Neural progenitor cell (in vitro differentiated cells): ENCODE measurements at regions not wholly inside any gene's neighbourhood (a gene's known extent, or its start where the extent isn't known, plus 50 kb on each side); places are given as distances from the start of the nearest gene placed in this dataset.

Experiments
- DNase-seq: peaks from one replicate; pipeline ENCODE4 v3.0.0-alpha.2; 2016; ENCODE audit warnings: low spot score
- H2AFZ ChIP-seq: fragments of 200-600 bp; sonication (generic); replicated peaks from 2 replicates; pipeline ENCODE4 v1.6.1; 2016; ENCODE audit warnings: antibody characterized with exemption
- H3F3A ChIP-seq: fragments of 200-600 bp; sonication (generic); 2 replicates; pipeline ENCODE4 v1.6.1; 2016; ENCODE audit warnings: antibody characterized with exemption, low read depth
- H3K27ac ChIP-seq: fragments of 200-600 bp; sonication (generic); 2 replicates; pipeline ENCODE4 v1.5.1; 2016; ENCODE audit warnings: mild to moderate bottlenecking
- H3K27me3 ChIP-seq: fragments of 200-600 bp; sonication (generic); 2 replicates; pipeline ENCODE4 v1.6.1; 2016; ENCODE audit warnings: mild to moderate bottlenecking, moderate library complexity
- H3K36me3 ChIP-seq: fragments of 200-600 bp; sonication (generic); 2 replicates; pipeline ENCODE4 v1.5.1; 2016
- H3K4me1 ChIP-seq: fragments of 200-600 bp; sonication (generic); 2 replicates; pipeline ENCODE4 v1.6.1; 2016; ENCODE audit warnings: mixed run types
- H3K4me2 ChIP-seq: fragments of 200-600 bp; sonication (generic); 2 replicates; pipeline ENCODE4 v1.6.1; 2016
- H3K4me3 ChIP-seq: fragments of 200-600 bp; sonication (generic); 2 replicates; pipeline ENCODE4 v1.5.1; 2016
- H3K79me2 ChIP-seq: fragments of 200-600 bp; sonication (generic); 2 replicates; pipeline ENCODE4 v1.6.1; 2016; ENCODE audit warnings: low read depth
- H3K9ac ChIP-seq: fragments of 200-600 bp; sonication (generic); 2 replicates; pipeline ENCODE4 v1.6.1; 2016
- H3K9me3 ChIP-seq: fragments of 200-600 bp; sonication (generic); 2 replicates; pipeline ENCODE4 v1.5.1; 2016; ENCODE audit warnings: low read depth
- H4K20me1 ChIP-seq: fragments of 200-600 bp; sonication (generic); 2 replicates; pipeline ENCODE4 v1.6.1; 2016; ENCODE audit warnings: low read depth
- H3K27ac Mint-ChIP-seq: 3 replicates; pipeline ENCODE4 v1.8.0; 2021; ENCODE audit warnings: mixed read lengths
- H3K27me3 Mint-ChIP-seq: 2 replicates; pipeline ENCODE4 v1.8.0; 2022; ENCODE audit warnings: low read depth, mild to moderate bottlenecking, inconsistent platforms, moderate library complexity, mixed read lengths; ENCODE audit not compliant: insufficient read depth
- H3K36me3 Mint-ChIP-seq: 3 replicates; pipeline ENCODE4 v1.8.0; 2021; ENCODE audit warnings: mixed read lengths
- H3K4me1 Mint-ChIP-seq: 3 replicates; pipeline ENCODE4 v1.8.0; 2021; ENCODE audit warnings: mixed read lengths
- H3K4me3 Mint-ChIP-seq: 3 replicates; pipeline ENCODE4 v1.8.0; 2021; ENCODE audit warnings: mild to moderate bottlenecking, moderate library complexity, mixed read lengths
- H3K9me3 Mint-ChIP-seq: 3 replicates; pipeline ENCODE4 v1.8.0; 2020; ENCODE audit warnings: mixed read lengths
- EZH2 ChIP-seq: fragments of 200-600 bp; sonication (generic); IDR thresholded peaks from 2 replicates; pipeline ENCODE4 v1.6.1; 2017; ENCODE audit warnings: antibody characterized with exemption, mild to moderate bottlenecking, moderate library complexity
- EZH2phosphoT487 ChIP-seq: fragments of 200-600 bp; sonication (generic); IDR thresholded peaks from 2 replicates; pipeline ENCODE4 v1.6.1; 2017; ENCODE audit warnings: antibody characterized with exemption
- TF ChIP-seq, protein P1 (sequence below): fragments of 200-600 bp; sonication (generic); IDR thresholded peaks from 2 replicates; pipeline ENCODE4 v1.5.1; 2017; ENCODE audit warnings: antibody characterized with exemption, mild to moderate bottlenecking

DNA sequence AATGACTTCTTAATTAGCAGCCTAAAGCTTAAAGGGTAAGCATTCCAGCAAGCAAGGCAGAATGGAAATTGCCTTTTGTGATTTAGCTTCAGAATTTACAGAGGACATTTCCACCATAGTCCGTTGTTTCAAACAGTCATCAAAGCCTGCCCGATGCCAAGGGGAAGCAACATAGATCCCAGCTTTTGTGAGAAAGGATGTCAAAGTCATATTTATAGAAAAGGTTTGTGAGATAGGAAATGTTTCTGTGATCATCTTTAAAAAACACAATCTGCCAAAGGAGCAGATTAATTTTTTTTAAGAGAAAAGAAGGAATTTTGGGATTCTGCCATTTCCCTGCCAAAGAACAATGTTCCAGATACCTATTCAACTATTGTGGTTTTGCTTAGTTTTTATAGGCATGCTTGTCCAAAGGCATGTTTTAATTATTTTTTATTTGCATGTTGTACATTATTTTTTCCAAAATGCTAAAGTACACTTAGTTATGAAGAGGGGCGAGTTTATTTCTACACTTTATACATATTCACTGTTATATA is 346.9 kb downstream of the ZNF608 start:
- Mint-ChIP-seq H3K9me3 (no peaks in the 10 kb centered on the region), H3K4me1 (peaks cover 55% of the 10 kb centered on the region), H3K36me3 (peaks cover 3% of the 10 kb centered on the region), H3K4me3 (no peak overlapping the region), H3K27ac (no peak overlapping the region), H3K27me3 (peaks cover 9% of the 10 kb centered on the region)
- H3K4me3 ChIP-seq = no peak overlapping the region
- H3K4me2 ChIP-seq = no peak overlapping the region
- no peaks in the 10 kb centered on the region for H3K9me3 ChIP-seq
- DNase-seq = peak; percentile 7
- peaks cover 41% of the 10 kb centered on the region for H3K4me1 ChIP-seq
- peaks cover 15% of the 10 kb centered on the region for H3F3A ChIP-seq
- H3K27ac ChIP-seq = no peak overlapping the region
- H3K27me3 ChIP-seq = peaks cover 29% of the 10 kb centered on the region
- H4K20me1 ChIP-seq = peaks cover 6% of the 10 kb centered on the region
- H3K9ac ChIP-seq = no peak overlapping the region
- H3K36me3 ChIP-seq = no peaks in the 10 kb centered on the region
- TF ChIP-seq, protein P1, sequence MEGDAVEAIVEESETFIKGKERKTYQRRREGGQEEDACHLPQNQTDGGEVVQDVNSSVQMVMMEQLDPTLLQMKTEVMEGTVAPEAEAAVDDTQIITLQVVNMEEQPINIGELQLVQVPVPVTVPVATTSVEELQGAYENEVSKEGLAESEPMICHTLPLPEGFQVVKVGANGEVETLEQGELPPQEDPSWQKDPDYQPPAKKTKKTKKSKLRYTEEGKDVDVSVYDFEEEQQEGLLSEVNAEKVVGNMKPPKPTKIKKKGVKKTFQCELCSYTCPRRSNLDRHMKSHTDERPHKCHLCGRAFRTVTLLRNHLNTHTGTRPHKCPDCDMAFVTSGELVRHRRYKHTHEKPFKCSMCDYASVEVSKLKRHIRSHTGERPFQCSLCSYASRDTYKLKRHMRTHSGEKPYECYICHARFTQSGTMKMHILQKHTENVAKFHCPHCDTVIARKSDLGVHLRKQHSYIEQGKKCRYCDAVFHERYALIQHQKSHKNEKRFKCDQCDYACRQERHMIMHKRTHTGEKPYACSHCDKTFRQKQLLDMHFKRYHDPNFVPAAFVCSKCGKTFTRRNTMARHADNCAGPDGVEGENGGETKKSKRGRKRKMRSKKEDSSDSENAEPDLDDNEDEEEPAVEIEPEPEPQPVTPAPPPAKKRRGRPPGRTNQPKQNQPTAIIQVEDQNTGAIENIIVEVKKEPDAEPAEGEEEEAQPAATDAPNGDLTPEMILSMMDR = no peak
- TF ChIP-seq EZH2phosphoT487 (no peak), EZH2 (no peak)
- no peak overlapping the region for H2AFZ ChIP-seq
- no peaks in the 10 kb centered on the region for H3K79me2 ChIP-seq

DNA sequence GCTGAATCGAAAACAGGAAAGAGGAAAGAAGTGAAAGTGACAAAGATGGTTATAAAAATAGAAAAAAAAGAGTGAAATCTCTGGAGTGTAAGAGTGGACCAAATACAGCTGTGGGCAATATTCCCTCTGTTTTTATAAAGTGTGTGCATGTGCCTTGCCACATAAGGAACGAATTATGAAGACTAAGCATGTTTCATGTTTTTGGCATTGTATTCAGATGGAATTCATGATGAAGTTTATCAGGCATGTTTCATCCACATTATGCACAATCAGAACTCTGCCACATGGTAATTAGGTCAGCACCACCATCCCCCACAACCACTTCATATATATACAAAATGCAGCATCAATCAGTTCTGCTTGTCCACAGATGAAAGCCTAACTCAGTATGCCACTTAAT is 348.0 kb downstream of the ZNF608 start:
- Histone ChIP-seq H2AFZ (no peak overlapping the region), H3K4me1 (peaks cover 49% of the 10 kb centered on the region), H3K9ac (no peak overlapping the region), H3K27ac (no peak overlapping the region), H3K27me3 (peaks cover 39% of the 10 kb centered on the region), H4K20me1 (peaks cover 6% of the 10 kb centered on the region), H3K4me3 (no peak overlapping the region), H3K79me2 (no peaks in the 10 kb centered on the region), H3K4me2 (no peak overlapping the region), H3F3A (peaks cover 20% of the 10 kb centered on the region), H3K9me3 (no peaks in the 10 kb centered on the region), H3K36me3 (no peaks in the 10 kb centered on the region)
- H3K27me3 Mint-ChIP-seq = peaks cover 9% of the 10 kb centered on the region
- peaks cover 65% of the 10 kb centered on the region for H3K4me1 Mint-ChIP-seq
- no peak overlapping the region for H3K27ac Mint-ChIP-seq
- H3K4me3 Mint-ChIP-seq = no peak overlapping the region
- no peak for DNase-seq
- peaks cover 3% of the 10 kb centered on the region for H3K36me3 Mint-ChIP-seq
- no peaks in the 10 kb centered on the region for H3K9me3 Mint-ChIP-seq
- TF ChIP-seq, protein P1 = no peak
- TF ChIP-seq EZH2 (no peak), EZH2phosphoT487 (no peak)

DNA sequence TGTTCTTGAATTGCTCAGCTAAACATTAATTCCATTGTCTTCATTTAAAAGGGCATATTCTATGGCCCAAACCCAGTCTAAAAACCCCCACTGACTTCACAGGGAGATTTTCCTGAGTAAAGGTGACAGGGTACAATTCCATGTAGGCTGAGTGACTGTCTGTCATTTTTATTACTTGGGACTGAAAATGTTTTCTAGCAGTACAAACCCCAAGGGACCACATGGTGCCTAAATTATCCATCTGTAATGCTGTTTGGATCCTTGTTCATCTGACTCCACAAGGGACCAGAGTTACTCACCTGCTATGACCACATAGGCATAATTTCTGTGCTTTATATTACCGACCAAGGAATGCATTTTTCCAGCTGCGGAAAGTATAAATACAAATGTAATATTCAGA is 349.1 kb downstream of the ZNF608 start:
- peaks cover 48% of the 10 kb centered on the region for H3K4me1 ChIP-seq

More for the DNA sequence above, 349.1 kb downstream of the ZNF608 start:
- Mint-ChIP-seq H3K9me3 (no peaks in the 10 kb centered on the region), H3K36me3 (peaks cover 3% of the 10 kb centered on the region), H3K4me3 (no peak overlapping the region), H3K4me1 (peaks cover 69% of the 10 kb centered on the region), H3K27ac (no peak overlapping the region), H3K27me3 (peaks cover 8% of the 10 kb centered on the region)
- H3K9ac ChIP-seq = no peak overlapping the region
- no peak for DNase-seq
- H3K36me3 ChIP-seq = no peaks in the 10 kb centered on the region
- TF ChIP-seq EZH2phosphoT487 = no peak
- TF ChIP-seq EZH2 = no peak
- TF ChIP-seq, protein P1 = no peak
- no peak overlapping the region for H3K4me3 ChIP-seq
- H3K4me2 ChIP-seq = no peak overlapping the region
- peaks cover 6% of the 10 kb centered on the region for H4K20me1 ChIP-seq
- no peak overlapping the region for H3K27ac ChIP-seq
- no peaks in the 10 kb centered on the region for H3K79me2 ChIP-seq
- peaks cover 41% of the 10 kb centered on the region for H3K27me3 ChIP-seq
- peaks cover 20% of the 10 kb centered on the region for H3F3A ChIP-seq
- H2AFZ ChIP-seq = no peak overlapping the region
- H3K9me3 ChIP-seq = no peaks in the 10 kb centered on the region
